ENCODE measurements at regions not wholly inside any gene's neighbourhood (a gene's known extent, or its start where the extent isn't known, plus 50 kb on each side); places are given as distances from the start of the nearest gene placed in this dataset.

- TF ChIP-seq CTCF (conservative IDR thresholded peaks at IDR 0.05) (no peak), EZH2 (IDR thresholded peaks at IDR 0.05; ENCODE audit: low read depth) (no peak)
These were observed 346.1 kb downstream of the RND3 start for GRCh38 chr2:150141226-150142001.

Data from PC-9 (cell line).